PC-3 (cell line): ENCODE measurements at regions not wholly inside any gene's neighbourhood (a gene's known extent, or its start where the extent isn't known, plus 50 kb on each side); places are given as distances from the start of the nearest gene placed in this dataset.

Experiments used
- ATAC-seq: fragments of 200-7000 bp; cut with Tn5 transposase; 2 replicates; pipeline ENCODE4 v1.9.1; 2020; ENCODE audit warnings: mild to moderate bottlenecking, moderate library complexity
- BruUV-seq: library from RNA; stranded (reverse); fragments of 400-500 nt; replicated peaks from 2 replicates; lab custom pipeline; 2021; lab: Mats Ljungman, UMichigan
- CTCF ChIA-PET: fragments of 300-600 bp; sonication (Branson Sonifier 250); formaldehyde crosslinking; loops from one replicate; lab custom pipeline; 2022; ENCODE audit warnings: antibody characterized with exemption; lab: Charles Lee
- POLR2A ChIA-PET: fragments of 300-600 bp; sonication (Branson Sonifier 250); formaldehyde crosslinking; loops from one replicate; lab custom pipeline; 2022; ENCODE audit warnings: antibody characterized with exemption; ENCODE audit not compliant: unreplicated experiment; lab: Charles Lee
- DNase-seq: peaks from one replicate; pipeline ENCODE4 v3.0.0-alpha.2; 2015
- H2AFZ ChIP-seq: fragments of 300-600 bp; sonication (generic); 2 replicates; pipeline ENCODE4 v1.6.0; 2016; ENCODE audit warnings: antibody characterized with exemption, low read length
- H3F3A ChIP-seq: fragments of 300-600 bp; sonication (generic); one replicate; pipeline ENCODE4 v1.6.0; 2017; ENCODE audit warnings: antibody characterized with exemption, low read length, control low read depth, mild to moderate bottlenecking; ENCODE audit not compliant: unreplicated experiment
- H3K27ac ChIP-seq: fragments of 300-600 bp; sonication (generic); 2 replicates; pipeline ENCODE4 v1.5.1; 2016; ENCODE audit warnings: mild to moderate bottlenecking, low read length
- H3K27me3 ChIP-seq: fragments of 300-600 bp; sonication (generic); 2 replicates; pipeline ENCODE4 v1.6.1; 2016; ENCODE audit warnings: low read length, mixed read lengths
- H3K36me3 ChIP-seq: fragments of 300-600 bp; sonication (generic); 2 replicates; pipeline ENCODE4 v1.6.1; 2016; ENCODE audit warnings: low read depth, mixed run types, low read length, mixed read lengths
- H3K4me1 ChIP-seq: fragments of 300-600 bp; sonication (generic); 2 replicates; pipeline ENCODE4 v1.5.1; 2016; ENCODE audit warnings: low read length; ENCODE audit not compliant: insufficient read depth
- H3K4me2 ChIP-seq: fragments of 300-600 bp; sonication (generic); 2 replicates; pipeline ENCODE4 v1.6.0; 2016; ENCODE audit warnings: low read length
- H3K4me3 ChIP-seq: fragments of 300-600 bp; sonication (generic); 2 replicates; pipeline ENCODE4 v1.5.1; 2016; ENCODE audit warnings: mild to moderate bottlenecking, low read length, mixed read lengths
- H3K79me2 ChIP-seq: fragments of 300-600 bp; sonication (generic); 2 replicates; pipeline ENCODE4 v1.6.1; 2017; ENCODE audit warnings: low read length, mixed read lengths
- H3K9ac ChIP-seq: fragments of 300-600 bp; sonication (generic); 2 replicates; pipeline ENCODE4 v1.6.0; 2016; ENCODE audit warnings: mild to moderate bottlenecking, low read length
- H3K9me2 ChIP-seq: fragments of 300-600 bp; sonication (generic); replicated peaks from 2 replicates; pipeline ENCODE4 v1.6.1; 2016; ENCODE audit warnings: mixed run types, low read length, mixed read lengths
- H3K9me3 ChIP-seq: fragments of 300-600 bp; sonication (generic); 2 replicates; pipeline ENCODE4 v1.6.1; 2016; ENCODE audit warnings: low read length, mixed read lengths
- H4K20me1 ChIP-seq: fragments of 300-600 bp; sonication (generic); 2 replicates; pipeline ENCODE4 v1.6.1; 2016; ENCODE audit warnings: low read length, mixed read lengths
- EZH2 ChIP-seq: fragments of 300-600 bp; sonication (generic); IDR thresholded peaks from one replicate; pipeline ENCODE4 v1.6.1; 2017; ENCODE audit warnings: antibody characterized with exemption, mild to moderate bottlenecking, low read length; ENCODE audit not compliant: unreplicated experiment
- EZH2phosphoT487 ChIP-seq: fragments of 300-600 bp; sonication (generic); IDR thresholded peaks from 2 replicates; pipeline ENCODE4 v1.6.1; 2018; ENCODE audit warnings: mild to moderate bottlenecking, antibody characterized with exemption, low read length, borderline replicate concordance
- intact Hi-C: fragments of 100-400 bp; cut with micrococcal nuclease; formaldehyde crosslinking; loops from 2 replicates; pipeline ENCODE4 v1.9.0; 2023
- TF ChIP-seq, protein P1 (sequence below): fragments of 300-600 bp; sonication (generic); conservative IDR thresholded peaks from 2 replicates; pipeline ENCODE4 v1.5.1; 2017; ENCODE audit warnings: antibody characterized with exemption, low read depth, mild to moderate bottlenecking, low read length

GRCh38 chr11:44470854-44471253, 94.6 kb upstream of the CD82 start:
- ChIA-PET POLR2A (no interaction called here), CTCF (no interaction called here)
- no peak overlapping the region for H3K27ac ChIP-seq
- H3K4me2 ChIP-seq: no peak overlapping the region
- H3K4me1 ChIP-seq: no peaks in the 10 kb centered on the region
- no peaks in the 10 kb centered on the region for H3K79me2 ChIP-seq
- no peaks in the 10 kb centered on the region for H3F3A ChIP-seq
- no peaks in the 10 kb centered on the region for H4K20me1 ChIP-seq
- H3K9me2 ChIP-seq: no peaks in the 10 kb centered on the region
- peaks cover 23% of the 10 kb centered on the region for H3K27me3 ChIP-seq
- H3K4me3 ChIP-seq: no peak overlapping the region
- TF ChIP-seq EZH2: no peak
- no peak for TF ChIP-seq EZH2phosphoT487
- TF ChIP-seq, protein P1, sequence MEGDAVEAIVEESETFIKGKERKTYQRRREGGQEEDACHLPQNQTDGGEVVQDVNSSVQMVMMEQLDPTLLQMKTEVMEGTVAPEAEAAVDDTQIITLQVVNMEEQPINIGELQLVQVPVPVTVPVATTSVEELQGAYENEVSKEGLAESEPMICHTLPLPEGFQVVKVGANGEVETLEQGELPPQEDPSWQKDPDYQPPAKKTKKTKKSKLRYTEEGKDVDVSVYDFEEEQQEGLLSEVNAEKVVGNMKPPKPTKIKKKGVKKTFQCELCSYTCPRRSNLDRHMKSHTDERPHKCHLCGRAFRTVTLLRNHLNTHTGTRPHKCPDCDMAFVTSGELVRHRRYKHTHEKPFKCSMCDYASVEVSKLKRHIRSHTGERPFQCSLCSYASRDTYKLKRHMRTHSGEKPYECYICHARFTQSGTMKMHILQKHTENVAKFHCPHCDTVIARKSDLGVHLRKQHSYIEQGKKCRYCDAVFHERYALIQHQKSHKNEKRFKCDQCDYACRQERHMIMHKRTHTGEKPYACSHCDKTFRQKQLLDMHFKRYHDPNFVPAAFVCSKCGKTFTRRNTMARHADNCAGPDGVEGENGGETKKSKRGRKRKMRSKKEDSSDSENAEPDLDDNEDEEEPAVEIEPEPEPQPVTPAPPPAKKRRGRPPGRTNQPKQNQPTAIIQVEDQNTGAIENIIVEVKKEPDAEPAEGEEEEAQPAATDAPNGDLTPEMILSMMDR: no peak
- H2AFZ ChIP-seq: no peak overlapping the region
- no peaks in the 10 kb centered on the region for H3K9me3 ChIP-seq
- no peak overlapping the region for H3K9ac ChIP-seq
- no peaks in the 10 kb centered on the region for H3K36me3 ChIP-seq
- DNase-seq (no peak), ATAC-seq (no peak)
- intact Hi-C loops: no loop called here
- BruUV-seq: no TSS peak

GRCh38 chr11:44471603-44472002, 93.9 kb upstream of the CD82 start:
- ChIA-PET POLR2A (no interaction called here), CTCF (no interaction called here)
- intact Hi-C loops: no loop called here
- H3K9ac ChIP-seq: no peak overlapping the region
- H3K27ac ChIP-seq: no peak overlapping the region
- no peak for ATAC-seq
- H3K4me1 ChIP-seq: no peaks in the 10 kb centered on the region
- BruUV-seq: no TSS peak
- peaks cover 28% of the 10 kb centered on the region for H3K27me3 ChIP-seq
- no peak overlapping the region for H3K4me3 ChIP-seq
- H3K4me2 ChIP-seq: no peak overlapping the region
- TF ChIP-seq, protein P1: no peak
- TF ChIP-seq EZH2phosphoT487: no peak
- no peak for TF ChIP-seq EZH2
- no peaks in the 10 kb centered on the region for H3K79me2 ChIP-seq
- no peaks in the 10 kb centered on the region for H3F3A ChIP-seq
- no peak for DNase-seq
- no peaks in the 10 kb centered on the region for H4K20me1 ChIP-seq
- H2AFZ ChIP-seq: no peak overlapping the region
- H3K9me2 ChIP-seq: no peaks in the 10 kb centered on the region
- H3K36me3 ChIP-seq: no peaks in the 10 kb centered on the region
- no peaks in the 10 kb centered on the region for H3K9me3 ChIP-seq

GRCh38 chr11:44472916-44473315, 92.5 kb upstream of the CD82 start:
- BruUV-seq: no TSS peak
- ChIA-PET CTCF (no interaction called here), POLR2A (no interaction called here)
- Histone ChIP-seq H3K79me2 (no peaks in the 10 kb centered on the region), H3K4me3 (no peak overlapping the region), H3F3A (no peaks in the 10 kb centered on the region), H2AFZ (no peak overlapping the region), H3K4me2 (no peak overlapping the region), H3K9me3 (no peaks in the 10 kb centered on the region), H3K9me2 (no peaks in the 10 kb centered on the region), H3K27ac (no peak overlapping the region), H3K36me3 (no peaks in the 10 kb centered on the region), H3K9ac (no peak overlapping the region), H3K4me1 (no peaks in the 10 kb centered on the region), H3K27me3 (peaks cover 29% of the 10 kb centered on the region), H4K20me1 (no peaks in the 10 kb centered on the region)
- intact Hi-C loops: no loop called here
- DNase-seq (no peak), ATAC-seq (no peak)
- TF ChIP-seq, protein P1: no peak
- TF ChIP-seq EZH2: no peak
- TF ChIP-seq EZH2phosphoT487: no peak
